ENCODE measurements at regions not wholly inside any gene's neighbourhood (a gene's known extent, or its start where the extent isn't known, plus 50 kb on each side); places are given as distances from the start of the nearest gene placed in this dataset.

DNA sequence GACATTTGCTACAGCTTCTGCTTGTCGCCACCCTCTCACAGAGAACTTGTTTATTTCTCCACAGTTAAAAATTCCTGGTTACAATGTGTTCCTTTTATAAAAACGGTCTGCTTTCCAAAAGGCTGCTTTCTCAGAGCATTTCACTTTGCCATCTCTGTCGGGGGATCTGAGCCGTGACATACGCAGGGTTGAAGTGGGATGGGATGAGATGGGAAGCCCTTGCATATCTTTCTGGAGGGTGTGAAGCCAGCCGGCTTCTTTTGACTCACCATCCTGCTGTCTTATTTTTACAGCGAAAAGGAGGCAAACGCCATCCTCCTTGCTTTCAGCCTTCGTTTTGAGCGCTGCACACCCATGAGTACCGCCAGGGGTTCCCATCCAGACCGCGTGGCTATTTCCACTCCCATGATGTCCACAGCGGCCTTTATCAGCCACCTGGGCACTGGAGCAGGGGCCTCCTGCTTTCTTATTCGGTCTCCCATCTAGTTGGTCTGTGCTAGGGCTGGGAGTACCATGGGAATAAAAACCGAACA, 99.8 kb upstream of the GATB start:
- Histone ChIP-seq H3K79me2 (ENCODE audit: insufficient read depth, low read length) (no peaks in the 10 kb centered on the region), H3K9me2 (ENCODE audit: insufficient read depth) (no peaks in the 10 kb centered on the region), H3K9me3 (ENCODE audit: control insufficient read depth in 1 of 2, insufficient read depth in 1 of 2, low read depth in 1 of 2, low read length in 2 of 2) (no peaks in the 10 kb centered on the region), H3K4me1 (ENCODE audit: control insufficient read depth in 1 of 2, insufficient read depth in 2 of 2, low read length in 2 of 2) (no peaks in the 10 kb centered on the region; a peak in 1 of 4 replicates), H2AFZ (ENCODE audit: low read depth, low read length, poor library complexity, severe bottlenecking) (no peak overlapping the region), H3K4me3 (replicated peaks in 1 of 2; ENCODE audit: low read depth in 1 of 2, low read length in 2 of 2) (no peak overlapping the region), H4K20me1 (ENCODE audit: insufficient read depth) (no peaks in the 10 kb centered on the region), H3K27ac (ENCODE audit: low read depth, low read length) (no peak overlapping the region), H3K36me3 (ENCODE audit: control insufficient read depth in 1 of 2, insufficient read depth in 2 of 2, low read length in 2 of 2) (no peaks in the 10 kb centered on the region), H3K4me2 (ENCODE audit: low read length) (no peak overlapping the region), H3K9ac (ENCODE audit: low read length) (no peak overlapping the region), H3K27me3 (ENCODE audit: insufficient read depth, low read length) (peaks cover 36% of the 10 kb centered on the region)
- DNase-seq (ENCODE audit: low read depth, low spot score) (no peak), ATAC-seq (no peak)
- TF ChIP-seq CBX3 (IDR thresholded peaks at IDR 0.05; ENCODE audit: low read depth) (no peak), ELF1 (IDR thresholded peaks at IDR 0.05; ENCODE audit: borderline replicate concordance, low read depth) (no peak)
- ChIA-PET CTCF (no interaction called here), RAD21 (ENCODE audit: low non-redundant PET in 1 of 2, low total read pairs in 2 of 2, uncharacterized antibody in 2 of 2, unreplicated experiment in 2 of 2) (no interaction called here), POLR2A (no interaction called here)
- intact Hi-C loops (cut with micrococcal nuclease) = no loop called here
- BruUV-seq (replicated peaks) = no TSS peak

DNA sequence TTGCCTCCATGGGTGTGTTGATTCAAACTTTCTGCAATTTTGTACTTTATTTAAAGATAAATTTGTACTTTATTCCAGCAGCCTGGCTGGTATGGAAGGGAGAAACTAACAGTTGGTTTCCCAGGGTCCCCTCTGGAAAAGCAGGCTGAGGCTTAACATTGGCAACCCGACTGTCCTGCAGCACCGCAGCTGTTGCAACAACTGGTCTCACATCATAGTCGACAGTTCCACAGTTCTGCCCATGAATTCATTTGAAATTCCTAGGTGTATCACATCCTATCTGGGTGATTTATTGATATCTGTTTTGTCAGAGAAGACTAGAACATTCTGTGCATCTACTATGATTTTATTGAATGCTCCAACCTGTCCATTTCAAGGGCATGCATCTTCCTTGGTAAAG, 98.8 kb upstream of the GATB start:
- intact Hi-C loops (cut with micrococcal nuclease) = no loop called here
- BruUV-seq (replicated peaks) = no TSS peak
- POLR2A ChIA-PET = no interaction called here
- TF ChIP-seq ZNF274 (IDR thresholded peaks at IDR 0.05; ENCODE audit: low read depth, low read length) (no peak), SRF (IDR thresholded peaks at IDR 0.05; ENCODE audit: low read depth) (no peak), CEBPB (IDR thresholded peaks at IDR 0.05; ENCODE audit: low read depth) (no peak), EGR1 (IDR thresholded peaks at IDR 0.05; ENCODE audit: low read depth) (no peak), POLR2AphosphoS5 (IDR thresholded peaks at IDR 0.05; ENCODE audit: low read depth, low read length) (no peak), EZH2phosphoT487 (IDR thresholded peaks at IDR 0.05; ENCODE audit: borderline replicate concordance) (no peak), YY1 (IDR thresholded peaks at IDR 0.05; ENCODE audit: extremely low read depth, insufficient replicate concordance, low read depth, low read length) (no peak), EZH2 (IDR thresholded peaks at IDR 0.05) (no peak), TCF7L2 (IDR thresholded peaks at IDR 0.05; ENCODE audit: borderline replicate concordance, extremely low read depth, insufficient read depth, insufficient read length) (no peak), SP1 (IDR thresholded peaks at IDR 0.05; ENCODE audit: low read depth) (no peak), JUND (IDR thresholded peaks at IDR 0.05) (no peak)
- TF ChIP-seq, protein P1, sequence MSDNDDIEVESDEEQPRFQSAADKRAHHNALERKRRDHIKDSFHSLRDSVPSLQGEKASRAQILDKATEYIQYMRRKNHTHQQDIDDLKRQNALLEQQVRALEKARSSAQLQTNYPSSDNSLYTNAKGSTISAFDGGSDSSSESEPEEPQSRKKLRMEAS (IDR thresholded peaks at IDR 0.05) = no peak
- TF ChIP-seq, protein P2, sequence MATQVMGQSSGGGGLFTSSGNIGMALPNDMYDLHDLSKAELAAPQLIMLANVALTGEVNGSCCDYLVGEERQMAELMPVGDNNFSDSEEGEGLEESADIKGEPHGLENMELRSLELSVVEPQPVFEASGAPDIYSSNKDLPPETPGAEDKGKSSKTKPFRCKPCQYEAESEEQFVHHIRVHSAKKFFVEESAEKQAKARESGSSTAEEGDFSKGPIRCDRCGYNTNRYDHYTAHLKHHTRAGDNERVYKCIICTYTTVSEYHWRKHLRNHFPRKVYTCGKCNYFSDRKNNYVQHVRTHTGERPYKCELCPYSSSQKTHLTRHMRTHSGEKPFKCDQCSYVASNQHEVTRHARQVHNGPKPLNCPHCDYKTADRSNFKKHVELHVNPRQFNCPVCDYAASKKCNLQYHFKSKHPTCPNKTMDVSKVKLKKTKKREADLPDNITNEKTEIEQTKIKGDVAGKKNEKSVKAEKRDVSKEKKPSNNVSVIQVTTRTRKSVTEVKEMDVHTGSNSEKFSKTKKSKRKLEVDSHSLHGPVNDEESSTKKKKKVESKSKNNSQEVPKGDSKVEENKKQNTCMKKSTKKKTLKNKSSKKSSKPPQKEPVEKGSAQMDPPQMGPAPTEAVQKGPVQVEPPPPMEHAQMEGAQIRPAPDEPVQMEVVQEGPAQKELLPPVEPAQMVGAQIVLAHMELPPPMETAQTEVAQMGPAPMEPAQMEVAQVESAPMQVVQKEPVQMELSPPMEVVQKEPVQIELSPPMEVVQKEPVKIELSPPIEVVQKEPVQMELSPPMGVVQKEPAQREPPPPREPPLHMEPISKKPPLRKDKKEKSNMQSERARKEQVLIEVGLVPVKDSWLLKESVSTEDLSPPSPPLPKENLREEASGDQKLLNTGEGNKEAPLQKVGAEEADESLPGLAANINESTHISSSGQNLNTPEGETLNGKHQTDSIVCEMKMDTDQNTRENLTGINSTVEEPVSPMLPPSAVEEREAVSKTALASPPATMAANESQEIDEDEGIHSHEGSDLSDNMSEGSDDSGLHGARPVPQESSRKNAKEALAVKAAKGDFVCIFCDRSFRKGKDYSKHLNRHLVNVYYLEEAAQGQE (IDR thresholded peaks at IDR 0.05; ENCODE audit: low read depth) = no peak
- TF ChIP-seq, protein P3, sequence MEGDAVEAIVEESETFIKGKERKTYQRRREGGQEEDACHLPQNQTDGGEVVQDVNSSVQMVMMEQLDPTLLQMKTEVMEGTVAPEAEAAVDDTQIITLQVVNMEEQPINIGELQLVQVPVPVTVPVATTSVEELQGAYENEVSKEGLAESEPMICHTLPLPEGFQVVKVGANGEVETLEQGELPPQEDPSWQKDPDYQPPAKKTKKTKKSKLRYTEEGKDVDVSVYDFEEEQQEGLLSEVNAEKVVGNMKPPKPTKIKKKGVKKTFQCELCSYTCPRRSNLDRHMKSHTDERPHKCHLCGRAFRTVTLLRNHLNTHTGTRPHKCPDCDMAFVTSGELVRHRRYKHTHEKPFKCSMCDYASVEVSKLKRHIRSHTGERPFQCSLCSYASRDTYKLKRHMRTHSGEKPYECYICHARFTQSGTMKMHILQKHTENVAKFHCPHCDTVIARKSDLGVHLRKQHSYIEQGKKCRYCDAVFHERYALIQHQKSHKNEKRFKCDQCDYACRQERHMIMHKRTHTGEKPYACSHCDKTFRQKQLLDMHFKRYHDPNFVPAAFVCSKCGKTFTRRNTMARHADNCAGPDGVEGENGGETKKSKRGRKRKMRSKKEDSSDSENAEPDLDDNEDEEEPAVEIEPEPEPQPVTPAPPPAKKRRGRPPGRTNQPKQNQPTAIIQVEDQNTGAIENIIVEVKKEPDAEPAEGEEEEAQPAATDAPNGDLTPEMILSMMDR (IDR thresholded peaks at IDR 0.05 in 2 of 3, conservative IDR thresholded peaks at IDR 0.05 in 1 of 3; ENCODE audit: borderline replicate concordance in 1 of 3, insufficient read depth in 1 of 3, low read depth in 2 of 3, low read length in 2 of 3) = no peak
- TF ChIP-seq, protein P4, sequence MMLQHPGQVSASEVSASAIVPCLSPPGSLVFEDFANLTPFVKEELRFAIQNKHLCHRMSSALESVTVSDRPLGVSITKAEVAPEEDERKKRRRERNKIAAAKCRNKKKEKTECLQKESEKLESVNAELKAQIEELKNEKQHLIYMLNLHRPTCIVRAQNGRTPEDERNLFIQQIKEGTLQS (IDR thresholded peaks at IDR 0.05) = no peak

More for the DNA sequence above, 98.8 kb upstream of the GATB start:
- no peaks in the 10 kb centered on the region for H3K9me2 ChIP-seq (ENCODE audit: insufficient read depth)
- no peak overlapping the region for H2AFZ ChIP-seq (ENCODE audit: low read depth, low read length, poor library complexity, severe bottlenecking)
- no peaks in the 10 kb centered on the region for H3K36me3 ChIP-seq (ENCODE audit: control insufficient read depth in 1 of 2, insufficient read depth in 2 of 2, low read length in 2 of 2)
- no peaks in the 10 kb centered on the region; a peak in 1 of 4 replicates for H3K4me1 ChIP-seq (ENCODE audit: control insufficient read depth in 1 of 2, insufficient read depth in 2 of 2, low read length in 2 of 2)
- no peaks in the 10 kb centered on the region for H3K79me2 ChIP-seq (ENCODE audit: insufficient read depth, low read length)
- H3K4me2 ChIP-seq (ENCODE audit: low read length) = no peak overlapping the region
- no peak overlapping the region for H3K9ac ChIP-seq (ENCODE audit: low read length)
- H4K20me1 ChIP-seq (ENCODE audit: insufficient read depth) = no peaks in the 10 kb centered on the region
- no peak for ATAC-seq
- no peaks in the 10 kb centered on the region for H3K9me3 ChIP-seq (ENCODE audit: control insufficient read depth in 1 of 2, insufficient read depth in 1 of 2, low read depth in 1 of 2, low read length in 2 of 2)
- no peak overlapping the region for H3K27ac ChIP-seq (ENCODE audit: low read depth, low read length)
- RAD21 ChIA-PET (ENCODE audit: low non-redundant PET in 1 of 2, low total read pairs in 2 of 2, uncharacterized antibody in 2 of 2, unreplicated experiment in 2 of 2) = no interaction called here
- no peak for DNase-seq (ENCODE audit: low read depth, low spot score)
- H3K27me3 ChIP-seq (ENCODE audit: insufficient read depth, low read length) = peaks cover 36% of the 10 kb centered on the region
- no peak overlapping the region for H3K4me3 ChIP-seq (replicated peaks in 1 of 2; ENCODE audit: low read depth in 1 of 2, low read length in 2 of 2)
- CTCF ChIA-PET = no interaction called here
